ENCODE measurements at regions not wholly inside any gene's neighbourhood (a gene's known extent, or its start where the extent isn't known, plus 50 kb on each side); places are given as distances from the start of the nearest gene placed in this dataset.

DNA sequence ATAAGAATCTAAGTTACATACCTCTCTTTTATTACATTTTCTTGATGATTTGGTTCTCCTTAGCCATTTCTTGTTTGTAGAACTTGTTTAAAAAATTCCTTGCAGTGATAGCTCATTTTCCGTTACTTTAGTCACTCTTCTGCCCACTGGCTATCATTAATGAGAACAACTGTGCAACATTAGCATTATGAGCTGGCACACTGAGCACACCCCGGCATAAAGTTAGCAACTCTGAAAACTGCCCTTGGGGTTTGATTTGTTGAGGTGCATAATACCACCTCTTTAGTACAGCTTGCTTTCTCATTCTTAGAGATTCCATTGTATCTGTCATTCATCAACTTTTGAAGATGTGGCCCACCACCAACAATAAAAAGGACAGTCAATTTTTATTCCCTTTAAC, 87.6 kb upstream of the ADCY1 start:
- WGBS, 2 donors (ENCODE audit: low coverage in 1 of 2): 68 to 100% methylated on average over 2 of the region's 2 CpGs

DNA sequence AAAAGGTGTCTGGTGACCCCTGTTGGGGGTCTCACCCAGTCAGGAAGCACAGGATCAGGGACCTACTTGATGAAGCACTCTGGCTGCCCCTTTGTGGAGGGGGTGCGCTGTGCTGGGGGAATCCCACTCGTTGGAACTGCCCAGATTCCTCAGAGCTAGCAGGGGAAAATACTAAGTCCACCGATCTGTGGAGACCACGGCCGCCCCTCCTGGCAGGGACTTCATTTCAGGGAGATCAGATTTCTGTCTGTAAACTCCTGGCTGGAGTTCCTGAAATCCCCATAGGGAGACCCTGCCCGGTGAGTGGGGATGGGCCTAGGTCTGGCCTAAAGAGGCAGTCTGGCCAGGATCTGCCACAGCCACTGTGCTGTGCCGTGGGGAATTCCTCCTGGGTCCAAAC, 79.3 kb upstream of the ADCY1 start:
- no peak overlapping the region for H3K4me3 ChIP-seq
- TF ChIP-seq, protein P1, sequence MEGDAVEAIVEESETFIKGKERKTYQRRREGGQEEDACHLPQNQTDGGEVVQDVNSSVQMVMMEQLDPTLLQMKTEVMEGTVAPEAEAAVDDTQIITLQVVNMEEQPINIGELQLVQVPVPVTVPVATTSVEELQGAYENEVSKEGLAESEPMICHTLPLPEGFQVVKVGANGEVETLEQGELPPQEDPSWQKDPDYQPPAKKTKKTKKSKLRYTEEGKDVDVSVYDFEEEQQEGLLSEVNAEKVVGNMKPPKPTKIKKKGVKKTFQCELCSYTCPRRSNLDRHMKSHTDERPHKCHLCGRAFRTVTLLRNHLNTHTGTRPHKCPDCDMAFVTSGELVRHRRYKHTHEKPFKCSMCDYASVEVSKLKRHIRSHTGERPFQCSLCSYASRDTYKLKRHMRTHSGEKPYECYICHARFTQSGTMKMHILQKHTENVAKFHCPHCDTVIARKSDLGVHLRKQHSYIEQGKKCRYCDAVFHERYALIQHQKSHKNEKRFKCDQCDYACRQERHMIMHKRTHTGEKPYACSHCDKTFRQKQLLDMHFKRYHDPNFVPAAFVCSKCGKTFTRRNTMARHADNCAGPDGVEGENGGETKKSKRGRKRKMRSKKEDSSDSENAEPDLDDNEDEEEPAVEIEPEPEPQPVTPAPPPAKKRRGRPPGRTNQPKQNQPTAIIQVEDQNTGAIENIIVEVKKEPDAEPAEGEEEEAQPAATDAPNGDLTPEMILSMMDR (IDR thresholded peaks at IDR 0.05): no peak
- TF ChIP-seq EP300 (IDR thresholded peaks at IDR 0.05): no peak
- TF ChIP-seq POLR2AphosphoS5 (IDR thresholded peaks at IDR 0.05): no peak
- no peak for TF ChIP-seq POLR2A (IDR thresholded peaks at IDR 0.05)
- H3K4me1 ChIP-seq: no peaks in the 10 kb centered on the region
- H3K9me3 ChIP-seq: peaks cover 0 to 20% (median 0%) of the 10 kb centered on the region in 3 donors
- peaks cover 19% of the 10 kb centered on the region for H3K27me3 ChIP-seq
- no peaks in the 10 kb centered on the region for H3K36me3 ChIP-seq
- 40% methylated on average over 2 of the region's 7 CpGs; no CpG with 5 or more reads in 1 of the 2 donors for WGBS, 2 donors (ENCODE audit: low coverage in 1 of 2)
- H3K27ac ChIP-seq: no peak overlapping the region
- no peak for ATAC-seq

More for the DNA sequence above, 87.6 kb upstream of the ADCY1 start:
- H3K27ac ChIP-seq: no peak overlapping the region
- no peak overlapping the region for H3K4me3 ChIP-seq
- no peaks in the 10 kb centered on the region for H3K36me3 ChIP-seq
- H3K27me3 ChIP-seq: no peaks in the 10 kb centered on the region
- H3K9me3 ChIP-seq: peaks cover 0 to 11% (median 0%) of the 10 kb centered on the region in 3 donors
- no peaks in the 10 kb centered on the region for H3K4me1 ChIP-seq
- no peak for ATAC-seq
- TF ChIP-seq EP300 (IDR thresholded peaks at IDR 0.05) (no peak), POLR2AphosphoS5 (IDR thresholded peaks at IDR 0.05) (no peak), POLR2A (IDR thresholded peaks at IDR 0.05) (no peak)
- TF ChIP-seq, protein P1 (IDR thresholded peaks at IDR 0.05): no peak

DNA sequence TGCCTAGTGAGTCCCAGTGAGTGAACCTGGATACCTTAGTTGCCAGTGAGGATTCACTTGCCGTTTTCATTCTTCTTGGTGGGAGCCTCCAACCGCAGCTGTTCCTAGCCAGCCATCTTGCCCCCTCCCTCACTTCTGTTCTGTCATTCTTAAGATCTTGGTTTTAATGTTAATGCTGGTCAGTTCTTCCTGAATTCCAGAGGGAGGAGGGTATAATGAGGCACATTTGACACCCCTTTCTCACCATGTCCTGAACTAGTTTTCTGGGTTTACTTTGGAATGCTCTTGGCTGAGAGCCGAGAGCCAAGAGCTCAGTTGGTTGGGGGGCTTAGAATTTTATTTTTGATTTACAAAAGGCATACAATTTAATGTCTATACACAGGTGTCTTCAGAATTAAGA, 78.5 kb upstream of the ADCY1 start:
- H3K27me3 ChIP-seq: peaks cover 19% of the 10 kb centered on the region
- WGBS, 2 donors (ENCODE audit: low coverage in 1 of 2): 78 to 94% methylated on average over 3 of the region's 3 CpGs
- H3K27ac ChIP-seq: no peak overlapping the region
- TF ChIP-seq EP300 (IDR thresholded peaks at IDR 0.05) (no peak), POLR2A (IDR thresholded peaks at IDR 0.05) (no peak), POLR2AphosphoS5 (IDR thresholded peaks at IDR 0.05) (no peak)
- TF ChIP-seq, protein P1 (IDR thresholded peaks at IDR 0.05): no peak
- H3K9me3 ChIP-seq: peaks cover 0 to 17% (median 0%) of the 10 kb centered on the region in 3 donors
- no peak for ATAC-seq
- H3K4me3 ChIP-seq: no peak overlapping the region
- H3K4me1 ChIP-seq: no peaks in the 10 kb centered on the region
- H3K36me3 ChIP-seq: no peaks in the 10 kb centered on the region

DNA sequence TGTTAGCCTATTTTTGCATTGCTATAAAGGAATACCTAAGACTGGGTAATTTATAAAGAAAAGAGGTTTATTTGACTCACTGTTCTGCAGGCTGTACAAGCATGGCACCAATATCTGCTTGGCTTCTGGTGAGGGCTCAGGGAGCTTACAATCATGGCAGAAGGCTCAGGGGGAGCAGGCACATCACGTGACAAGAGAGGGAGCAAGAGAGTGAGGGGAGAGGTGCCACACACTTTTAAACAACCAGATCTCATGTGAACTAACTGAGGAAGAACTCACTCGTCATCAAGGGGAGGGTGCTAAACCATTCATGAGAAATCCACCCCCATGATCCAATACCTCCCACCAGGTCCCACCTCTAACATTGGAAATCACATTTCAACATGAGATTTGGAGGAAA, 73.9 kb upstream of the ADCY1 start:
- no peak overlapping the region for H3K27ac ChIP-seq
- 63% methylated on average over 2 of the region's 2 CpGs; no CpG with 5 or more reads in 1 of the 2 donors for WGBS, 2 donors (ENCODE audit: low coverage in 1 of 2)
- TF ChIP-seq, protein P1 (IDR thresholded peaks at IDR 0.05): no peak
- TF ChIP-seq EP300 (IDR thresholded peaks at IDR 0.05) (no peak), POLR2A (IDR thresholded peaks at IDR 0.05) (no peak), POLR2AphosphoS5 (IDR thresholded peaks at IDR 0.05) (no peak)
- no peak for ATAC-seq
- peaks cover 16% of the 10 kb centered on the region for H3K27me3 ChIP-seq
- no peak overlapping the region for H3K4me3 ChIP-seq
- H3K9me3 ChIP-seq: peaks cover 0 to 7% (median 0%) of the 10 kb centered on the region in 3 donors
- no peaks in the 10 kb centered on the region for H3K4me1 ChIP-seq
- no peaks in the 10 kb centered on the region for H3K36me3 ChIP-seq

DNA sequence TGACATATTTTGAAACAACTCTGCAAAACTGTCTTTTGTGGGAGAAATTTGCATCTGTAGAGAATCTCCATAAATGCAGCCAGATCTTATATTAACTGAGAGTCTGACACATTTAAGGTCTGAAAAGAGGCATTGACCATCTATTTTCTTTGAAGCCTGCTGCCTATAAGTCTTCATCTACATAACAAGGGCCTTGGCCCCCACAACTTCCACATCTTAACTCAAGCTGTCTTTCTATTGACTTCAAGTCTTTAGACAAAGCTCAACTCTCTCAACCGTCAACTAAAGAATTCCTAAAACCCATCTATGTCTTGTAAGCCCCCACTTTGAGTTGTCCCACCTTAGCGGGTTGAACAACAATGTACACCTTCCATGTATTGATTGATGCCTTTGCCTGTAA, 72.4 kb upstream of the ADCY1 start:
- no peak for ATAC-seq
- TF ChIP-seq, protein P1 (IDR thresholded peaks at IDR 0.05): no peak
- no peak for TF ChIP-seq EP300 (IDR thresholded peaks at IDR 0.05)
- TF ChIP-seq POLR2A (IDR thresholded peaks at IDR 0.05): no peak
- no peak for TF ChIP-seq POLR2AphosphoS5 (IDR thresholded peaks at IDR 0.05)
- Histone ChIP-seq H3K27me3 (peaks cover 3% of the 10 kb centered on the region), H3K4me3 (no peak overlapping the region), H3K36me3 (no peaks in the 10 kb centered on the region), H3K9me3 (peaks cover 0 to 21% (median 0%) of the 10 kb centered on the region in 3 donors), H3K4me1 (no peaks in the 10 kb centered on the region), H3K27ac (no peak overlapping the region)
- 58 to 68% methylated on average over 2 of the region's 2 CpGs for WGBS, 2 donors (ENCODE audit: low coverage in 1 of 2)

Measured in gastroesophageal sphincter (tissue), 4 donors.